ENCODE measurements at regions not wholly inside any gene's neighbourhood (a gene's known extent, or its start where the extent isn't known, plus 50 kb on each side); places are given as distances from the start of the nearest gene placed in this dataset.

DNA sequence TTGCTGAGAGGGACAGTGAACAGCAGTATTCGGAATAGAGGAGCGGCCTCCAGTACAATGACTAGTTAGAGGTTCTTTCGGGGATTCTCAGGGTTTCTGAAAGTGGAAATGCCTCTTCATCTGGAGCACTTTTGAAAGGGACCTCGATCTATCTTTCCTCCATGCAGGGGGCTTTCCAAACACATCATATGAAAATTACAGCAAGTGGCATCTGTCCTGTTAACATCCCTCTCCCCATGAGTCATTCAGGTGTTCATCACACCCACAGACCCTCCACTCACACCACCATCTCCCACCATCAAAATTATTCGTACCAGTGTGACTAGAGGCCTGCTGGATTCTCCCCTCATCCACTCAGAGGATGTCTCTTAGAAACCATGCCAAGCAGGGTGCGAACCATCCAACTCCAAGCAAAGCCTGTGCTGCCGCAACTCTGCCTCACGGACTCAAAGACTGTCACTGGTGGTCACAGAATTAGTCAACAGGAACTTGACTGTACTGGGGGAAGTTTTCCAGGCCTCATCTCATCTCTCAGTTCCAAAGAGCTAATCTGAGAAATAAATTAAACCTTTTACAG lies 211.1 kb downstream of the MRPL39 start:
- TF ChIP-seq EZH2 (IDR thresholded peaks at IDR 0.05; ENCODE audit: insufficient read depth, low read length) = no peak
- TF ChIP-seq, protein P1, sequence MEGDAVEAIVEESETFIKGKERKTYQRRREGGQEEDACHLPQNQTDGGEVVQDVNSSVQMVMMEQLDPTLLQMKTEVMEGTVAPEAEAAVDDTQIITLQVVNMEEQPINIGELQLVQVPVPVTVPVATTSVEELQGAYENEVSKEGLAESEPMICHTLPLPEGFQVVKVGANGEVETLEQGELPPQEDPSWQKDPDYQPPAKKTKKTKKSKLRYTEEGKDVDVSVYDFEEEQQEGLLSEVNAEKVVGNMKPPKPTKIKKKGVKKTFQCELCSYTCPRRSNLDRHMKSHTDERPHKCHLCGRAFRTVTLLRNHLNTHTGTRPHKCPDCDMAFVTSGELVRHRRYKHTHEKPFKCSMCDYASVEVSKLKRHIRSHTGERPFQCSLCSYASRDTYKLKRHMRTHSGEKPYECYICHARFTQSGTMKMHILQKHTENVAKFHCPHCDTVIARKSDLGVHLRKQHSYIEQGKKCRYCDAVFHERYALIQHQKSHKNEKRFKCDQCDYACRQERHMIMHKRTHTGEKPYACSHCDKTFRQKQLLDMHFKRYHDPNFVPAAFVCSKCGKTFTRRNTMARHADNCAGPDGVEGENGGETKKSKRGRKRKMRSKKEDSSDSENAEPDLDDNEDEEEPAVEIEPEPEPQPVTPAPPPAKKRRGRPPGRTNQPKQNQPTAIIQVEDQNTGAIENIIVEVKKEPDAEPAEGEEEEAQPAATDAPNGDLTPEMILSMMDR (IDR thresholded peaks at IDR 0.05; ENCODE audit: insufficient read depth, low read depth, low read length) = no peak

Data from astrocyte (in vitro differentiated cells and primary cell).